ENCODE measurements at regions not wholly inside any gene's neighbourhood (a gene's known extent, or its start where the extent isn't known, plus 50 kb on each side); places are given as distances from the start of the nearest gene placed in this dataset.
"Not testable (repeated sequence)": the region's sequence is repeated elsewhere in the genome, so short reads cannot be mapped to it uniquely, and the experiment has no call there.

DNA sequence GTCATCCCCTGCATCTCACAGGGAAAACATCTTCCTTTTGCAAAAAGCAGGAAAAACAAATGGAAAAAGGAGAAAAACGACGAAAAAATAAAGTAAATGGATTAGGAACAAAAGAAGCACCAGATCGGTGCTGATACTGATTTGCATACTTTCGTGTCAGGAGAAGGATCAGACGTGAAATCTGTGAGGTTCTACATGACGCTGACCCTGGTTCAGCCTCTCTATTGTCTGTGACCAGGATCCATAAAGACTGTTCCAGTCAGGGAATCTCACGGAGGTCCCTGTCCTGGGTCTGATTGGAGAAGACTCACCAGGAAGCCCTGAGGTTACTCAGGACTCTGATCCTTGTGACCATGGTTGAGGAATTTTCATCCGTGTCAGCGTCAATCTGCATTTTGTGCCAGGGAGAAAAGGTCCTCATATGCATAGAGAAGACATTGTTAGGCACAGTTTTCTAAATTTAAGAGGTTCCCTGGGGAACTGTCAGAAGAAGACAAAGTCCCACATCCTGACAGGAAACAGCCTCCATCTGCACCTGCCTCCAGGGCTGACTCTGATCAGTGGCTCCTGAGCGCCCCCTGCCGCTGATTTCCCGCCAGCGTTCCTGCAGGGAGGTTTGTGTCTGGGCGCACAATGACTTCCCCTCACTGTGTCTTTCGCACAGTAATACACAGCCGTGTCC is 808.2 kb downstream of the TMEM121 start:
- CTCF ChIA-PET: interaction anchor here (0.7 kb wide), 1 partner anchor 44 kb away, joined by 3 read pairs; no protein-coding TSS in a partner anchor
- POLR2A ChIA-PET; H3K27ac Mint-ChIP-seq; H3K9me3 Mint-ChIP-seq (ENCODE audit: insufficient read depth); H3K4me1 Mint-ChIP-seq (ENCODE audit: low read depth); H3K4me3 Mint-ChIP-seq; H3K36me3 Mint-ChIP-seq (ENCODE audit: low read depth): not testable (repeated sequence)
- ATAC-seq: peak; percentile 76
- peak; percentile 91 for DNase-seq
- peaks cover 30% of the 10 kb centered on the region for H3K27me3 Mint-ChIP-seq (ENCODE audit: low read depth)

DNA sequence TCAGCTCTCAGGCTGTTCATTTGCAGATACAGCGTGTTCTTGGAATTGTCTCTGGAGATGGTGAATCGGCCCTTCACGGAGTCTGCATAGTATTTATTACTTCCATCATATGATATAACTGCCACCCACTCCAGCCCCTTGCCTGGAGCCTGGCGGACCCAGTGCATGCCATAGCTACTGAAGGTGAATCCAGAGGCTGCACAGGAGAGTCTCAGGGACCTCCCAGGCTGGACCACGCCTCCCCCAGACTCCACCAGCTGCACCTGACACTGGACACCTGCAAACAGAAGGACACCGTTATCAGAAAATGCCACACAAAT is 808.7 kb downstream of the TMEM121 start:
- H3K27me3 Mint-ChIP-seq (ENCODE audit: low read depth): peaks cover 32% of the 10 kb centered on the region
- ATAC-seq: peak; percentile 44
- H3K4me1 Mint-ChIP-seq (ENCODE audit: low read depth); POLR2A ChIA-PET; H3K36me3 Mint-ChIP-seq (ENCODE audit: low read depth); H3K27ac Mint-ChIP-seq; H3K9me3 Mint-ChIP-seq (ENCODE audit: insufficient read depth); DNase-seq; H3K4me3 Mint-ChIP-seq: not testable (repeated sequence)
- CTCF ChIA-PET: interaction anchor here (0.7 kb wide), 1 partner anchor 43 kb away, joined by 3 read pairs; no protein-coding TSS in a partner anchor

DNA sequence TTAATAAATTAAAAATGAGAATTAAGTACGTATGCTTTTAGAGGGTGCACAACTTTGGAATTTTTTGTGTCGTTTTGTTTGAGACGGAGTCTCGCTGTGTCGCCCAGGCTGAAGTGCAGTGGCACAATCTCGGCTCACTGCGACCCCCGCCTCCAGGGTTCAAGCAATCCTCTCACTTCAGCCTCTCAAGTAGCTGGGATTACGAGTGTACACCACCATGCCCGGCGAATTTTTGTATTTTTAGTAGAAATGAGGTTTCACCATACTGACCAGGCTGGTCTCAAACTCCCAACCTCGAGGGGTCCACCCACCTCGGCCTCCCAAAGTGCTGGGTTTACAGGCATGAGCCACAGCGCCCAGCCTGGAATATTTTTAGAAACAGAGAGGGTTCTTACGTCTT is 812.4 kb downstream of the TMEM121 start:
- ATAC-seq; H3K9me3 Mint-ChIP-seq (ENCODE audit: insufficient read depth); POLR2A ChIA-PET; H3K27ac Mint-ChIP-seq; H3K36me3 Mint-ChIP-seq (ENCODE audit: low read depth); H3K4me3 Mint-ChIP-seq; H3K4me1 Mint-ChIP-seq (ENCODE audit: low read depth); CTCF ChIA-PET; DNase-seq: not testable (repeated sequence)
- peaks cover 26% of the 10 kb centered on the region for H3K27me3 Mint-ChIP-seq (ENCODE audit: low read depth)

DNA sequence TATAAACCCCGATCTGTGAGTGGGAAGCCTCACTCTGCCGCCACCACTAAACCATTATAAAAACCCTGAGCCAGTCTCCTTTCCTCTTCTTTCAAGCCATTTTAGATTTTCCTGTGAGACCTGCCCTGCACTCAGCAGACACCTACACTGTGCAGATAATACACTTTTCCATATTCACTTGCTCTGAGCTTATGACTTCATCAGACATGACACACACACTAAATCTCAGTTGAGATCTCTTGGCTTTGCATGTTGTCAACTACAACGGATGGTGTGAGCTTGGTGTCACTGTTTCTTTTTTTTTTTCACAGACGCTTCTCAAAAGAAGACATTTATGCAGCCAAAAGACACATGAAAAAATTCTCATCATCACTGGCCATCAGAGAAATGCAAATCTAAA is 814.3 kb downstream of the TMEM121 start:
- H3K4me3 Mint-ChIP-seq; ATAC-seq; H3K9me3 Mint-ChIP-seq (ENCODE audit: insufficient read depth); POLR2A ChIA-PET; CTCF ChIA-PET; H3K36me3 Mint-ChIP-seq (ENCODE audit: low read depth); H3K4me1 Mint-ChIP-seq (ENCODE audit: low read depth); H3K27ac Mint-ChIP-seq; DNase-seq: not testable (repeated sequence)
- peaks cover 25% of the 10 kb centered on the region for H3K27me3 Mint-ChIP-seq (ENCODE audit: low read depth)

DNA sequence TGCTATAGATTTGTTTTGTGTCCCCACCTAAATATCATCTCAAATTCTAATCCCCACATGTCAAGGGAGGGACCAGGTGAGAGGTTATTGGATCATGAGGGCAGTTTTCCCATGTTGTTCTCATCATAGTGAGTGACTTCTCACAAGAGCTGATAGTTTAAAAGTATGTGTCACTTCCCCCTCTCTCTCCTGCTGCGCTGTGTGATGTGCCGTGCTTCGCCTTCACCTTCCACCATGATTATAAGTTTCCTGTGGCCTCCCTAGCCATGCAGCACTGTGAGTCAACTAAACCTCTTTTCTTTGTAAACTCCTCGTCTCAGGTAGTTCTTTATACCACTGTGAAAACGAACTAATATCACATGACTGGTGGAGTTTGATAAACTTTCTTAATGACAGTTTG is 814.8 kb downstream of the TMEM121 start:
- H3K9me3 Mint-ChIP-seq (ENCODE audit: insufficient read depth); CTCF ChIA-PET; H3K27ac Mint-ChIP-seq; POLR2A ChIA-PET; ATAC-seq; DNase-seq; H3K4me1 Mint-ChIP-seq (ENCODE audit: low read depth); H3K36me3 Mint-ChIP-seq (ENCODE audit: low read depth); H3K4me3 Mint-ChIP-seq: not testable (repeated sequence)
- H3K27me3 Mint-ChIP-seq (ENCODE audit: low read depth): peaks cover 30% of the 10 kb centered on the region

DNA sequence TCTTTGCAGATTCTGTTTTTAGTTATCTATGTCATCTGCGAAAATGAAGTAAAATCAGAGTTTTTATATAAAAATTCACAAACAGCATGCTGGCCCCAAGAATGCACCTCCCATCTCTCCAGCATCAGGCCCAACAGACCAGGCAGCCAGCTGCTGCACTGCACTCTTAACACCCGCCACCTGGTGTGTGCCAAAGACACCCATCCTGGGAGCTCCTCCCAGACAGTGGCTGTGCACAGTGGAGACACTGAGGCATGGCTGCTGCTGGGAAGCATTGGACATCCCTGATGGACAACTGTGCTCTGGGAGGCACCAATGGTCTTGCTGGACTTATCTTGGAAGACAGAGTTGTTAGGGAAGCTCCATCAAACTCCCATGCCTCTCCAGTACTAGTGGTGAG is 817.2 kb downstream of the TMEM121 start:
- CTCF ChIA-PET: interaction anchor here (1.3 kb wide), 1 partner anchor 51 kb away, joined by 3 read pairs; no protein-coding TSS in a partner anchor
- Mint-ChIP-seq H3K36me3 (ENCODE audit: low read depth) (no peaks in the 10 kb centered on the region), H3K9me3 (ENCODE audit: insufficient read depth) (no peaks in the 10 kb centered on the region), H3K27ac (no peak overlapping the region), H3K4me1 (ENCODE audit: low read depth) (peaks cover 2% of the 10 kb centered on the region), H3K27me3 (ENCODE audit: low read depth) (peaks cover 42% of the 10 kb centered on the region), H3K4me3 (no peak overlapping the region)
- DNase-seq (no peak), ATAC-seq (no peak)
- POLR2A ChIA-PET: interaction anchor here (0.6 kb wide), 1 partner anchor 13 kb away, joined by 3 read pairs; no protein-coding TSS in a partner anchor

DNA sequence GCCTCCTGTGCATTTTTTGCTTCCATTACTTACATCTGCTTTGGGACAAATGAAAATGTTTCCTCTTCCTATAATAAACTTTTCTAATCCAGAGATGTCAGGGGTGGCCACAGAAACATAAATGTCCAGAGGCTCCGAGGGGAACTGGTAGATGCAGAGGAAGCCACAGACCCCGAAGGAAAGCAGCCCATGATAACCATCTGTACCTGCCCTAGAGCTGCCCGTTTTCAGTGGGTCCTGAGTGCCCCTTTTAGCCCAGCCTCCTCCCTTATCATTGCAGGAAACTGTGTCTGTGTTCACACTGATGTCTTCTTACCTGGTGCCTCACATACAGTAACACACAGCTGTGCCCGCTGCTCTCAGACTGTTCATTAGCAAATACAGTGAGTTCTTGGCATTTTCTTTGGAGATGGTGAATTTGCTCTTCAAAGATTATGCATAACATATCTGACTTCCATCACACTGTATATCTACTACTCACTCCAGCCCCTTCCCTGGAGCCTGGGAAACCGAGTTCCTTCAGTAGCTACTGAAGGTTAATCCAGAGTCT is 817.8 kb downstream of the TMEM121 start:
- H3K4me1 Mint-ChIP-seq (ENCODE audit: low read depth); H3K9me3 Mint-ChIP-seq (ENCODE audit: insufficient read depth); ATAC-seq; DNase-seq; H3K36me3 Mint-ChIP-seq (ENCODE audit: low read depth); H3K4me3 Mint-ChIP-seq; H3K27ac Mint-ChIP-seq: not testable (repeated sequence)
- ChIA-PET POLR2A (interaction anchor here (0.6 kb wide), 1 partner anchor 13 kb away, joined by 3 read pairs; no protein-coding TSS in a partner anchor), CTCF (interaction anchor here (1.3 kb wide), 1 partner anchor 51 kb away, joined by 3 read pairs; no protein-coding TSS in a partner anchor)
- peaks cover 42% of the 10 kb centered on the region for H3K27me3 Mint-ChIP-seq (ENCODE audit: low read depth)

DNA sequence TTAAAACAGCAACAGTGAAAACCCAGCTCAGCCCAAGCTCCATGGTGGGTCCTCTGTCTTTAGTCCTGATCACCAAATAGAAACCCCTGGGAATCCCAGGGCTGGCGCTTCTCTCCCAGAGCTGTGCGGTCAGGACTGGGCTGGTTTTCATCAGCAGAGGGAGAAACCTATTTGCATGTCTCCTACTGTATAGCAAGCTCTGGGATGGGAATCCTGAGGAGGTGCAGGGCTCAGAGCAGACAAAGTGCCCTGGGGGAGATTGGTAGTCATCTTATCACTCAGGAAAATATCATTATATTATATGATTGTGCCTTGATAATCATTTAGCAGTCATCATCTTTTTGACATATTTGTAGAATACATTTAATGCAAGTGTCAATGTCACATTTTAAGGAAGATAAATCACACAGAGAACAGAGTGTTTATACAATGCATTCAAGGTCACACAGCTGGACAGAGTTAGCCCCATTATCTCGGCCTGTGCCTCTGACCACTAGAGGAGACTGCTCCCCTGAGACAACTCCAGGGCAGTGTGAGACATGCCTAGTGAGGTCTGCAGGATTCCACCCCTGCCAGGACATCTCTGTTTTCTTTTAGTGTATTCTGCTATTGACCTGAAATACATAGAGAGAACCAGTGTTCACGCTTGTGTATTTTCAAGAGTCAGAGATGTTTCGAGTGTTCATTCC is 818.6 kb downstream of the TMEM121 start:
- peaks cover 39% of the 10 kb centered on the region for H3K27me3 Mint-ChIP-seq (ENCODE audit: low read depth)
- H3K4me1 Mint-ChIP-seq (ENCODE audit: low read depth): peaks cover 14% of the 10 kb centered on the region
- ATAC-seq; H3K4me3 Mint-ChIP-seq; DNase-seq; POLR2A ChIA-PET; H3K9me3 Mint-ChIP-seq (ENCODE audit: insufficient read depth); H3K27ac Mint-ChIP-seq; H3K36me3 Mint-ChIP-seq (ENCODE audit: low read depth): not testable (repeated sequence)
- CTCF ChIA-PET: interaction anchor here (1.0 to 5.2 kb wide), 3 partner anchors 29 to 71 kb away, joined by 3 to 36 read pairs (median 5); no protein-coding TSS in a partner anchor

DNA sequence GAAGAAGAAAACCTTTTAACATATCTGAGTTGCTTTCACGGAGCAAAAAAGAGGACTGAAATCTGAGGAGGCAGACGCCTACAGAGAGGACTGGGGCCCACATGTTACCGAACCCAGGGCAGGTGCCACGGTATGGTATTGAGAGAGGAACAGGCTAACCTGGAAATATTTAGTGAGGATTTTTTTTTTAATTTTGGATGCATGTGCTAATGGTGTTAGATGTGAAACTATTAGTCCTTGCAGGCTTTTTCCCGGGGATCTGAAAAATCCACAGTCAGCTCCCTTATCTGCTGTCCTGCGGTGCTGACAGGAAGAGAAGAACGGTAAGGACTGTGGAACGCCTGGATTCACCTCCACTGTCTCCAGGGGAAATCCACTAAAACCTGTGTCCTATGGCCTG is 819.7 kb downstream of the TMEM121 start:
- DNase-seq (no peak), ATAC-seq (no peak)
- H3K9me3 Mint-ChIP-seq (ENCODE audit: insufficient read depth): no peaks in the 10 kb centered on the region
- POLR2A ChIA-PET: no interaction called here
- H3K4me1 Mint-ChIP-seq (ENCODE audit: low read depth): peaks cover 16% of the 10 kb centered on the region
- H3K36me3 Mint-ChIP-seq (ENCODE audit: low read depth): no peaks in the 10 kb centered on the region
- H3K27ac Mint-ChIP-seq: no peak overlapping the region
- H3K27me3 Mint-ChIP-seq (ENCODE audit: low read depth): peaks cover 35% of the 10 kb centered on the region
- no peak overlapping the region for H3K4me3 Mint-ChIP-seq
- CTCF ChIA-PET: interaction anchor here (0.8 to 5.3 kb wide), 11 partner anchors 11 to 345 kb away, joined by 3 to 36 read pairs (median 5); no protein-coding TSS in a partner anchor

DNA sequence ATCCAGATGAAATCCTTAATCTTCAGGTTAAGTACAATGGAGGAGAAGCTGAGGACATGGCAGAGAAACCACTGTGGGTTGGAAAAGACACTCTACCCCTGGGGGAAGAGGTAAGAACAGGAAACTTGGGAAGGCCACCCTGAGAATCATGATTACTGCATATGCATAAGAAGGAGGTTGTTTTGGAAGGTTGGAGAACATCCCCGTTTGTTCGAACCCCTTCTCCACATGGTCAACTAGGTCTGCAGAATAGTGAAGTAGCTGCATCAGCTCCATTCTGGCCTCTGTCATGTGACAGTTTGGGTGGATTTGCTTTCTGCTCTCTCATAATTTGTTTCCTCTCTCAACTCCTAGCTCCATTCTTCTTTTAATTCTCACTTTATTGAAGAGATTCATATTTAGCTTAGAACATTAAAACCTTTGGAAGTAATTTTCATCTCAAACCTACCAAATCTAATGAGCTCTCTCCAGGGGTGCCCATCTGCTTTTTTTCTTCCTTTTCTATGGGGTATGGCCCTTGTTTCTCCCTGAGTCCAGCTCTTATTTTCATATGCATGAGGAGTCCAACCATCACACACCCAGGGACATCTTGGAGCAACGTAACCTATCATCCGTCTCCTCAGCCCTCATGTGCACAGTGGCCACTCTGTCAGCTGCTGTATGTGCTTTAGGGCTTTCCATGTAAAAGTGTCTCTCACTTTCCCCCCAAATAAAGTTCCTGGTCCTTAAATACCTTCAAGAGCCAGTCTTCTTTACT is 820.3 kb downstream of the TMEM121 start:
- ChIA-PET POLR2A (interaction anchor here (0.5 kb wide), 1 partner anchor 154 kb away, joined by 3 read pairs; no protein-coding TSS in a partner anchor), CTCF (interaction anchor here (0.8 to 5.3 kb wide), 12 partner anchors 11 to 344 kb away, joined by 3 to 36 read pairs (median 4); no protein-coding TSS in a partner anchor)
- no peaks in the 10 kb centered on the region for H3K36me3 Mint-ChIP-seq (ENCODE audit: low read depth)
- H3K4me3 Mint-ChIP-seq: no peak overlapping the region
- DNase-seq: no peak
- no peak for ATAC-seq
- H3K9me3 Mint-ChIP-seq (ENCODE audit: insufficient read depth): no peaks in the 10 kb centered on the region
- peaks cover 16% of the 10 kb centered on the region for H3K4me1 Mint-ChIP-seq (ENCODE audit: low read depth)
- no peak overlapping the region for H3K27ac Mint-ChIP-seq
- H3K27me3 Mint-ChIP-seq (ENCODE audit: low read depth): peaks cover 34% of the 10 kb centered on the region

DNA sequence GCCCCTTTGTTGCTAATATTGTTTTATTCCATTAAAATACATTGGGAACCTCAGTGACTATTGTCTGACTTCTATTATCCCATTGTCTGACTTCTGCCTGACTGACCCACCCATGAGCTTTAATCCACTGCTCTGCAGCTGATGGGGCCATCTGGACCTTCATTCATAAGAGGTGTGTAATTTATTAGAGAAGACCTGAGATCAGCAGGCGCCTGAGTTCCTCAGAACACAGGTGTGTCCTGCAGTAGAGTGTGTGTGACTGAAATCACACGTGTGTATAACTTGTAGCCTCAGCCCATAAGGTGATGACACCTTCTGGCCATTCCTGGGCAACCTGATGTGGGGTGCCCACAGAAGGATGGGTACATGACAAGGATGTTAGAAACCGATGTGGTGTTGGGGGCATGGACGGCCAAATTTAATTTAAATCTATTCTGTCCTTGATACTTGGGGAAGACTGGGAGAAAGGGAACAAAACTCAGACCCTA is 821.0 kb downstream of the TMEM121 start:
- DNase-seq: no peak
- Mint-ChIP-seq H3K4me1 (ENCODE audit: low read depth) (peaks cover 16% of the 10 kb centered on the region), H3K4me3 (no peak overlapping the region), H3K9me3 (ENCODE audit: insufficient read depth) (no peaks in the 10 kb centered on the region), H3K27me3 (ENCODE audit: low read depth) (peaks cover 39% of the 10 kb centered on the region), H3K27ac (no peak overlapping the region), H3K36me3 (ENCODE audit: low read depth) (no peaks in the 10 kb centered on the region)
- ATAC-seq: no peak
- CTCF ChIA-PET: interaction anchor here (1.0 to 5.3 kb wide), 11 partner anchors 10 to 315 kb away, joined by 3 to 36 read pairs (median 4); no protein-coding TSS in a partner anchor
- POLR2A ChIA-PET: interaction anchor here (0.5 kb wide), 1 partner anchor 154 kb away, joined by 3 read pairs; no protein-coding TSS in a partner anchor

Measured in activated CD8-positive, alpha-beta T cell treated with anti-CD3 and anti-CD28 coated beads, Interleukin-2, amount 10 ng/mL, durations not matched to agents 7 days and 5 days (primary cell).